ENCODE measurements at regions not wholly inside any gene's neighbourhood (a gene's known extent, or its start where the extent isn't known, plus 50 kb on each side); places are given as distances from the start of the nearest gene placed in this dataset.

DNA sequence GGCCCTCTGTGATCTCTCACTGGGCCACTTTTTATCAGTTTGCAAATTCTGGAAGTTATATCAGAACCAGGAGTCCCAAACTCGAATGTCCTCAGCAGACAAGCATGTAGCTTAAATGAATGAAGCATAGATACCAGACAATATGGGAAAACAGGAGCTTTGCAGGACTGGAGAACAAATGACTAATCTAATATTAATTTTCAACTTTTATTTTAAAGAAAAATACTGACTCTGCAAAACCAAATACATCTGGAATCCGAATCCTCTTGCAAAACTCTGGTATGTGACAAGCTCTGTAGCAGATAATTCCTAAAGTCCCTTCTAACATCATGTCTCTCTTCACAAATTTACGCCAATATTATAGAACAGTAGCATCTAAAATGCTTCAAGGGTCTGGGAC, 427.4 kb downstream of the TTLL7 start:
- DNase-seq: no peak

DNA sequence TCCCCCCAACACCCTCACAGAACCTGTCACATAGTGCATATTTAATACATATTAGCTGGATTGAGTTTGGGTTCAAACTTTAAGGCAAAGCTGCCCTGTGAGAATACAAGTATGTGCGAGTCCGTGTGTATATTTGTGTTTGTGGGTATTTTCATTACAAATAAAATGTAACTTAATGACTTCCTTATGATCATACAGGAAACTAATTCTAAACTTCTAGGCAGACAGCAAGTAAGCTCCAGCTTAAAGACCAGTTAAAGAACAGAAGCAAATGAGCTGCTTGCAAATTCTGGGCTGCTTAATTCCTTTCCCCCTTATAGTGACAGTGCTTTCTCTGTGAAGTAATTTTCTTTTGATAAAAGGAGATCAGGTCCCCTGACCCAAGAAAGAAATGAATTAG, 437.6 kb downstream of the TTLL7 start:
- no peak for DNase-seq

DNA sequence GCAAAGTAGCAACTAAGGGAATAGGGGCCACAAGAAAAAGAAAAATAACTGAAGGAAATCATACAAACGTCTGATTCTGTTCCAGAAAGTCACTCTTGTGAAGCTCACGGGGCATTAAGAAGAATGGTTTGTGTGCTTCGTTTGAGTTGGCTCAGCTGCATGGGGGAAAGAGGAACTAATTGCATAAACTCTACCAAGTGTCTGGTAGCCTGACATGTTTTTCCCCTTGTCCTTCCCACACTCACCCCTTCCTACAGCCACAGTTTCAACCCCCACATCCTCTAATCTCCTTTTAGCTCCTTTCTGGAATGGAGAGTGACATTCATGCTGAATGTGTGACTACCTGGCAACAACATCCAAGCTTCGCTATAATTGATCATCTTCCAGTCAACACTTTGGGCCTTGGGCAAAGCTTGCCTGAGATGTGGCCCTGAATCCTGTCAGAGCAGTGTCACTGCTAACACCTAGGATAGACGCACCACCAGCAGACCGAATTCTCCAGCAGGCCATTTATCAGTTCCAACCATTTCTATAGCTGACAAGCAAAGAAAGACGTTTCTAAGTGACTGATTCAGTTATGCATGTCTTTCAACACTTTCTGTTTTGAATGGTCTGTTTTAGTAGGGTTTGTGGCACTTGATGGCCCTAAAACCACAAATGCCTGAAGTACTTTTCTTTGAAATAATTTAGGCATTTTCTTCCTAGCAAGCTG, 439.6 kb downstream of the TTLL7 start:
- DNase-seq: no peak

DNA sequence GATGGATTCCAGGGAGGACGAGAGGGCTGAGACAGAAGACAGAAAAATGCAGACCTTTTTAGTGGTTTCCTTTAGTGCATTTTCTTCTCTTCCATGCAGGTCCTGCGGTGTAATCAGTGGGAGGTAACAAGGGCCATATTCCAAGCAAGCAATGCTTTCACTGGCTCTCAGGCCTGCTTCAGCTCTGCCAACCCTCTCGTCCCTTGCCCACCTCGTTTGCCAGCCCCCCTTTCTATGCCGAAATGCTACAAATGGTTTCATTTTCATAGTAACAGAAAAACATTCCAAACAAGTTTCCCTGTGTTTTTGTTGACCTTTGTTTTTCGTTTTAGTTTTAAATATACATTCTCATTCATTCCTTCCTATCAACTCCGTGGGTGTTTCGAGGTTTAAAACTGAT, 443.1 kb downstream of the TTLL7 start:
- no peak for DNase-seq

DNA sequence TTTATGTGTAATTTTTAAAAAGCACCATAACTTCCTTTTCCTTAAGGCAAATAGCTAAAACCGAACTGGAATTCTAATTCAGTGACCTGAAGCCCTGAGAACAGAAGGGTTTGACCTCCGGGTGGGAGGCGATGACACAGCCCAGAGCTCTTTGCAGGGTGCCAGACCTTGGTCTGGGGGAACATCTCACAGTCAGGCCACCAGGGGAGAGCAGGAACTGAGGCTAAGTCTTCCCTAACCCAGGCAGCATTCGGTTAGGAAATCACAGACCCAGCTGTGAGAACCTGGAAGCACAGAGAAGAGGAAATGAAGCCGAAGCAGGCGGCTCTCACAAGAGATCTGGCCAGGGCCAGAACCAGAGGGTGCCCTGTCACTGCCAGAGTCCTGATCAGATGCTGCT, 444.8 kb downstream of the TTLL7 start:
- no peak for DNase-seq

DNA sequence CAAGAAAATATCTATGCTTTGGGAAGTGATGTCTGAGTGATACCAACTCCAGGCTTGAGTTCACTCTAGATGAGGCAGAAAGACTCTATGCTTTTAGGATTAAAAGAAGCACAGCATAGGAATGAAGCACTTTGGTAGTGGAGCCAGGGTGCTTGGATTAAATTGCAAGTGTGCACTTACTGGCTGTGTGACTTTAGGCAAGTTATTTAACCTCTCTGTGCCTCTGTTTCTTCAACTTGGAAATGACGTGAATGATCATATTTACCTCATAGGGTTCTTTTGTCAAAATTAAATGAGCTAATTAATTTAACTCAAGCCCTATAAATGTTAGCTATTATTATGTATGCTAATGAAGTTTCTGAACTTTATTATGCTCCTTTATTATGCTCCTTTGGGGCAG, 446.1 kb downstream of the TTLL7 start:
- no peak for DNase-seq

DNA sequence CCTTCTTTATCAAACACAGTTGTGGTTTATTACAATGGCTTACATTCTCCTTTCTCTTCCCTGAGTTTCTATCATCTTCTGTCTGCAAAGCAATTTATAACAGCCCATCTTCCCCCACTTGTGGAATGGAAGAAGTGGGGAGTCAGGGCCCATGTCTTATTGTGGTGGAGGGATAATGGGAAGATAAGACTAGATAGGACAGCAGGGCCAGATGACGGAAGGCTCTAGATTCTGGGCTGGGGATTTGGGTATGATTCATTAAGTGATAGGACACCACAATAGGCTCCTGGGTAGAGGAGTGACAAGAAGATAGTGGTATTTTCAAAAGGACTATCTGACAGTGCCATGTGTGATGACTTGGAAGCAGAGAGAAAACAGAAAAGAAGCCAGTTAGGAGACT, 450.6 kb downstream of the TTLL7 start:
- DNase-seq: no peak

DNA sequence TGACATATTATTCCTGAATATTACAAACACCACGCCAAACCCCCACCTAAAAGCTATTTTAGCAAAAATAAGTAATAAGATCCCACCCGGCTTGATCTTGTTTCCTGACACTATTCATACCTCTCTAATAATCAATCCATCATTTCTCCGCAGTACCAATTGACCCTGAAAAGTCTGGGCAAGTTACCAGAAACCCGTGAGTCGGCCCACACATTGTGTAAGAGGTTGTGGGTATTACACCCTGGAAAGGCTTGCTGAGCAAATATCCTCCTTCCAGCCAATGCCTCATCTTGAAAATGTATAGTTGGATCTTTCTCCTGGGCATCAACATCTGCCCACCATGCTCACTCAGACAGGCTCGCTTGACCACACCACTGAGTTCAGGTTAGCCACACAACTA, 451.0 kb downstream of the TTLL7 start:
- no peak for DNase-seq

DNA sequence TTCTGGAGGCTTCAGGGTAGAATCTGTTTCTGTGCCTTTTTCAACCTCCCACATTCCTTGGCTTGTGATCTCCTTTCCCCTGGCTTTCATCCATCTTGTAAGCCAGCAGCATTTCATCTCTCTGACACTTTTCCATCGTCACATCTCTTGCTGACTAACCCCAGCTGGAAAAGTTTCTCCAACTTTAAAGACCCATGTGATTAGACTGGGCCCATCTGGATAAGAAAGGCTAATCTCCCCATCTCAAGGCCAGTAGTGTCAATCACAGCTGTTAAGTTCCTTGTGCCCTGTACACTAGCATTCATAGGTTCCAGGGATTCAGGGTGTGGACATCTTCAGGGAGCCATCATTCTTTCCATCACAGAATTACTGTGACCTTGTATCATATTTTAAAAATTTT, 452.1 kb downstream of the TTLL7 start:
- no peak for DNase-seq

DNA sequence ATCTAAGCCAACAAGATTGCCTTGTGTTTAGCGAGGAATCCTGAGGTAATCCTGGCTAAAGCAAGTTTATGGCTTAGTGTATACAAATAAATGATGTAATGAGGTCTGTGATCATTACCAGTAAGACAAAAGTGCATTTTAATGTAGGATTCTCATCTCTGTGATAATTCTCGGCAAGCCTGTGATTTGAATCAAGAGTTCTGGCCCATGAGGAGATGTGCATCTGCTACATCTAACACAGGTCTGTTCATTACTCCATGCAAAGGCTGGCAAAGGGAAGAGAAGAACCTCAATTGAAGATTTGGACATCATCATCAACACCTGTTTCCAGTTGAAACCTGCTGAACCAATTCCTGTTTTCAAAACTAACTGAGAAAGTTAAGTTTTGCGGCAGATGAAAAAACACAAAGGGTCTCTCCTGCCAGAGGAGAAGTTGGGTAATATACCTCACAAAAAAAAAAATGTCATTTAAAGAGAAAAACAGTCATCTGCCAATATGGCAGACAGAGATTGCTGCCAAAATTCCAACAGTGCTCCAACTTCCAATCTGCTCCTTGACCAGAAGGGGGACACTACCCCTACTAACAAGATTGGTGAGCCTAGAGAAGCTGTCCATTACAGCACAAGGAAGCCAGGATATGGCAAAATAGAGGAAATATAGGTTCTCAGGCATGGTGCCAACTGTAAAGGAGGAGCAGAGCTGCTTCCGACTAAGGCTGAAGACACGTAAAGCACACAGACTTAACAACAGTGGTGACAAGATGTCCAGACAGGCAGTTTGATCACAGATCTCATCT, 453.7 kb downstream of the TTLL7 start:
- no peak for DNase-seq

DNA sequence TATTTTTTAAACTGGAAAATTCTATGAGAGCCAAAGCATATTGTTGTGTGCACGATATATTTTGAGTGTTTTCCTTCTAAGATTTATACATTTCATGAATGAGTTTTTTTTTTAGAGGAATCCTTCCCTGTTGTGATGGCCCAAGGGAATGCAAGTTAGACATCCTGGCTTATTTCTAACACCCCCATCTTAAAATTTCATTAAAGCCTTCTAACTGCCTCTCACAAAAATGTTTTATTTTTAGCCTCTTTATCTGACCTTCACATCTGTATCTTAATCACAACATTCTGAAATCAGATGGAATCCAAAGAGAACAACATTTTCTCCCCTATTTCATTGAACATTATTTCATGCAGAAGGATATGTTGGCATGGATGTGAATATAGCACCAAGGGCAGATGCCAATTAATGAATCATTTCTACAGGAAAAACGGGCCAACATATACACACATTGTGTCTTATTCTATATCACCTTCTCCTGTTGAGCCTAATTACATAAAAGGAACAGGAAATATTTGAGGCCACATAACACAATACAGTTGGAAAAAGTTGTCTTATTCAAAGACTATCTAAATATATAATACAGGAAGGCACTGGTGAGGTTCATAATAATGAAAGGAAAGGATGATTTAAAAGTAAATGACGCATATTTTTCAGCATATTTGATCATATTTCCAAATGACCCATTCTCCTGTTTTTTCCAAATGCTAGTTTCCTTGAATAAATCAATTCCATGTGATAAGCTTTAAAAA, 455.5 kb downstream of the TTLL7 start:
- DNase-seq: no peak

DNA sequence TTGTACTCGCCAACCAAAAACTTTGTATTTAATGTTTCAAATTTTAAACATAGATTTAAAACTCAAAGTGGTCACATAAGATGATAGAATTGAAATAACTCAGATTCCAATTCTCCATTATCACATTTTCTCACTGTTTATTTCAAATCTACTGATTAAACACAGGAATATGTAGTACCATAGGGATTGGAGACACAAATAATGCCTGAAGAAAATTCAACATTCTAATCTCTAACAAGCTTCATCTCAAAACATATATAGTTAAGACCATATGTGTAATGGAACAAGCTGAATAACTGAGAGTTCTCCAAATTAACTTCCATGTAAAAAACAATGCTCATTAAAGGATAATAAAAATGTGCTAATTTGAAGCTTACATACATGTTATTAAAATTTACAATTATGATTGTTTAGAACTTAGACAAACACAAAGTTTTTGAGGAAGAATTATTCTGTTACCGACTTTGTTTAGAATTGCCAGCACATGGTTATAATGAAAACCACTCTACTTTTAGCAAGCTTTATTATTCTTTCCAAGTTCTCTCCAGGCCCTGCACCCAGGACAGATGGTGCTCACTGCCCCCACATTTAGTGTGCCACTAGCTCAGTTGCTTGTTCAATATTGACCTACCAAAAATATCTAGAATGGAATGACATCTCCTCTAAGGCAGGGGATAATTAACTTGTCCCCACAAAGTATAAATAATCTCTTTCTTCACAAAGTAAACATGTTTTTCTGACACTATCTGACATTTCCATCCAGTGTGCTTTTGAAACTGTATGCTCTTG, 467.2 kb downstream of the TTLL7 start:
- DNase-seq: no peak

DNA sequence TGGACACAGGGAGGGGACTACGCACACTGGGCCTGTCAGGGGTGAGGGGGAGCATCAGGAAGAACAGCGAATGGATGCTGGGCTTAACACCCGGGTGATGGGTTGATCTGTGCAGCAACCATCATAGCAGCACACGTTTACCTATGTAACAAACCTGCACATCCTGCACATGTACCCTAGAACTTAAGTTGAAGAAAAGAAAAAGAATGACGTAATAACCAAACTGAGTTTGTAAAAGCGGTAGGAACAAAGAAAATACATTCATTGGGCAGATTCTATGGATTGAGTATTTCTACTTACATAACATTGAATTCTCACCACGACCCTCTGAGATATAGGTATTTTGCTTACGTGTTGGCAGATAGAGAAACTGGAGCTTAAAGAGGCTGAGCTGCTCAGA, 468.4 kb downstream of the TTLL7 start:
- no peak for DNase-seq

DNA sequence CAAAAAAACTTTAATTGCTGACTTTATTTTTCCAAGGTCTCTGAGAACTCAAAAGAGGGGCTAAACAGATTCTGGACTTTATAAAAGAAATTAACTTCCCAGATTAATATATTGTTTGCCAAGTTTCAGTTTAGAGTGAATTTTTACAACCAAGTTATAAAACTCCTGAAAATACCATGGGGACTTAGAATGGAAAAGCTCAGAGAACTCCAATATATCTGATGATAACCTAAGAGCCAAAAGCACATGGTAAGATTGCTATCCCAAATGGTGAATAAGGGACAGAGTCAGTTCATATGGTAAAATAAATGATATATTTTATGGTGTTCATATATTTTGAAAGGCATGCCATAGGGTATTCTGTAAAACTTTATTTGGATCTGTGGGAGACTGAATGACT, 470.9 kb downstream of the TTLL7 start:
- DNase-seq: no peak

DNA sequence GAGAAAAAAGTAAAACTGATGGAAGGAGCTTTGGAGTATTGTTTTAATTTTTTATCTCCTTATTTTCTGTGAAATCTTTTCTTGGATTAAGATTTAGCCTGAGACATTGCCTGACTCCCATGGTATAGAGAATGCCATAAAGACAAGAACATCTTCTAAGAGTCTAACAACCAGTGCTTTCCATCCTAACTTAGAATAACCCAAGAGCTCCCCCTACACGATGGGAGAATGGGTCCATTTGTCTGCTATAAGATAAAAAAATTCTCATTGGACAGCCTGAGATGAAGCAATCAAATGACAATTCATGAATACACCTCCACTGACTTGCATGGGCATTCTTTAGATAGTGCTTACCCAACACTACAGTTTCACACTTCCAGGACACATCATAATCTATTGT, 478.1 kb downstream of the TTLL7 start:
- DNase-seq: no peak

DNA sequence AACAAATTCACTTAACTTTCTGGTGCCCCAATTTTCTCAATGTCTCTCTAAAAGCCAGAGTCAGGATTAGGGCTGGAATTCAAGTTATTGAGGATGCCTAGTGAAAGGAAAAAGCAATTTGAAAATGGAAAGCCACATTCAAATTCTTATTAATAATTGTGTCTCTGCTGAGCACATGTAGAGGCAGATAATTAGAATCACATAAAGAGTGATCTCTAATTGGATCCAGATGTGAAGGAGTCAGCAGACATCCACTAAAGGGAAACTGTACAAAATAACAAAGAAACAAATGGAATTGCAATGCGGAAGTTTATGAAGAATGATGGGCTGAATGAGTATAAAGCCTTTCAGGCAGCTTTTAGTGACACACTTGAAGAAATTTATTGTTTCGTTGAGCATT, 482.6 kb downstream of the TTLL7 start:
- DNase-seq: no peak

DNA sequence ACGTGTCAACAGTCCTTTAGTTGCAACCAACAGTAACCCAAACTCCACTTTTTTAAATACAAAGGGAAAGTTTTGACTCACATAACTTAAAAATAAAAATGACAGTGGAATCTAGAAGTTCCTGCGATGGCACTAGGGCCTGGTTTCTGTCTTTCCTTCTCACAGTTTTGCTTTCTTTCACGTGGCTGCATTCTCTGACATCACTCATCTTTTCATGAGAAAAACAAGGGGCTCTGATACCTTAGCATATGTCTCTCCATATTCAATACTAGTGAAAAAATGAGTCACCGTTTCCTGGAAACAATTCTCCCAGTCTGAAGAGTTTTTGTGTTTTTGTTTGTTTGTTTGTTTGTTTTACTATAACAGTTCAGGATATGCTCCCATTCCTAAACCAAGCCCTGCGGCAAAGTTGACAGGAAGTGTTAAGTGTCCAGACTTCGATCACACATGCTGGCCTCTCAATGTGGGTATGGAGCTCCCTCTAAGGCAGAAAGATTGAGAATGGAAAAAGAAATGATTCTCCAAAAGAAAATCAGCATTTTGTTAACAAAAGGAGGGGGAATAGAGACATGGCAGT, 483.3 kb downstream of the TTLL7 start:
- DNase-seq: no peak

DNA sequence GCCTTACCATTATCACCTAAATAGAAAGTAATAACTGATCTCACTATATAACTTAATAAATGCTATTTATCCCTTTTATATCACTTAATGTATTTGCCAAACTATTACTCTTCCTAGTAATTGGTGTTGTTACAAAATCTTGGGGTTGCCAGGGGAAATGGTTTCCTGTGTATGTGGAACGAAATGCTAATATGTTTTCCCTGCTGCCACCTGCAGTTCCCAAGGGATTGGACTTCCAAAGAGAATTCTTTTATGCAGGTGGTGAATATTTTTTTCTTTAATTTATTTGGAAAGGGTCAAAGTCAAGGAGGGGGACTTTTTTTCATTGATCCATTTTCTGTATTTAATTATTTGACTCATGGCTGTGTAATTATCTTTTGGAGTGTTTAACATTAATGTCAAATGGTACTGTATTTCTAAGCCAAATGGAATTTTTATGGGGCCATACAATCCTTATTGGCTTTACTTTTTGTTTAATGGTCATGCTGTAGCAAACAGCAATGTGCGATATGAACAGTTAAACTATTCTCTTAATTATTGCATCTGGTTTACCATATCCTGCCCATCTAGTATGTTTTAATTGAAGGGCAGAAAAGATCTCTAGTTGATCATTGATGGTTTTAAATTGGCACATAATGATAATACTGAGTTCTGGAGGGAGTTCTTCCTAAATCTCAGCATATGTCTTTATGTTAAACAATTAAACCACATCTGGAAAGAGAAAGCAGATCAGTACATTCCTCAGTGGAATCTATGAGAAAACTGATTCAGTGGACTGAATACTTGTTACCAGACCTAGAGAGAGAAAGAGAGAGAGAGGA, 486.3 kb downstream of the TTLL7 start:
- peak; percentile 72 for DNase-seq

DNA sequence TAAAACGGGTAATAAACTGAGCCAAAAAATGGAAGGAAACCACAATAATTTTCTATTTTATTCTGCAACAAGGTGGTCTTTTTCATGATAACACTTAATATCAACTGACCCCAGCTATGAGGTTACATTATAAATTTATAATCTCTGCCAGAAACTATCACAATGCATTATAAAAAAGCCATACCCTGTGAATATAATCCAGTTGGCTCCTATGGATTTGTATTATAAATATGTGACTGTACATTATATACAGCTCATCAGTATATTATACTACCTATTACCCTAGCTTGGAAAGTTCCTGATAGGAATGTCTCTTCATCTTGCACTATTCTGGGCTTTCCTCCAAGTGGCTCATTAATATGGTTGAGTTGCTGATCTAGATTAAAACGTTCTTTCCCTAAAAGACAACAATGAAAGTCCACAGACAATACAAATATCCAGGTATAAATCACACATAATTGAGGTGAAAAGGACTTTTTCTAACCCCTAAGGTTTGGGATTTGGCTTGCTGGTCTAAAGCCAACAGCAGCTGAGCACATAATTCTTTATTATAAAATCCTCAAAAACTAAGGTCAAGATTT, 487.7 kb downstream of the TTLL7 start:
- no peak for DNase-seq

DNA sequence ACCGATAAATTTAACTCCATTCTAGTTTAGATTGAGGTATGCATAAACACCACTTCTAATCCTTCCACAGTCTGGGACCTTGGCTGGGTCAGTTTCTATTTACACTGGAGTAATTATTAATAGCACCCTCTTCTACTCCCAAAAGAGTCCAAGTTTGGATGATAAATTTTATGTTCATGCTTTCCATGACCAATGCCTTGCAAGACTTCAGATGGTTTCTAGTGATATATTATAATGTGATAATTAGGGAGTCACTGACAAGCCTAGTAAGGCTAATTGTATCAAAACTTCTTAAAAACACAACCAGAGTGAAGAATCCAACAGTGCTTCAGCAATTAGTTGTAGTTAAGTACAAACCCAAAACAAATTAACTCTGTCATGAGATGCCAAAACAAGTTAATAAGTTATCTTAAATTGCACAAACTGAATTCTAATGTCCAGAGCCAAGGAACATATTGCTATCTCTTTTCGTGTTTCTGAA, 489.6 kb downstream of the TTLL7 start:
- no peak for DNase-seq

DNA sequence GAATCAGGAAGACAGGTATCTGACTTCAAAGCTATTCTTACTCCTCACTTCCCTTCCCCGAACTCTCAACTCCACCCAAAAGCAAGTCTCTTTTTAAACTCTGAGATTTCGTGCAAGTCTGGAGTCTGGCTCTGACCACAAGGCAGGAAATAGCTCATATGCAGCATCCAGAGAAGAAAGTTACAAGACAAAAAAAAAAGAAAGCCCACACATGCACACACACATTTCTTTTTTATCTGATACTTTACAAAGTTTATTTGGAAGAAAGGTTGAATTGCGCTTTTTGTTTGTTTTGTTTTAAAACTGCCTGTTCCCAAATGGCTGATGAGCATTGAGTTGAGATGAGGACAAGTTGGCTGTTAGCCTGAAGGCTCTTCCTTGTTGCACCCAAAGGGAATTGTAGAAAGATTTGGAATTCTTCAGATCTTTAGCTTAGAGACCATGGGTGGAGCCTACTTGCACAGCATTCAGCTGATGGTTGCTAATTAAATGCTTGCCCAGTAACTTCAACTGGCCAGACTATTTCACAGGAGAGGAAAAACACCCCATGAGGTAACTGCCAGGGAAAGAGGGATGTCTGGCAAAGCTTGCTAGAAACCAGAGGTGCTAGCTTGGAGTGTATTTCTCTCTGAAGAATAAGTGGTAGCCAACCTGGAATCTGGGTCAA, 490.3 kb downstream of the TTLL7 start:
- DNase-seq: no peak
